Nephron (organoid): ENCODE measurements at regions not wholly inside any gene's neighbourhood (a gene's known extent, or its start where the extent isn't known, plus 50 kb on each side); places are given as distances from the start of the nearest gene placed in this dataset.

Source experiments
- H3K27ac Mint-ChIP-seq, 3 experiments: 2 replicates each; pipeline ENCODE4 v1.8.0; 2020; ENCODE audit warnings: mixed read lengths in 3 of 3, mild to moderate bottlenecking in 2 of 3, moderate library complexity in 1 of 3
- H3K27me3 Mint-ChIP-seq: 2 replicates; pipeline ENCODE4 v1.8.0; 2021; ENCODE audit warnings: low read depth, mild to moderate bottlenecking, moderate library complexity, mixed read lengths
- H3K36me3 Mint-ChIP-seq: 2 replicates; pipeline ENCODE4 v1.8.0; 2020; ENCODE audit warnings: low read depth, mixed read lengths
- H3K4me1 Mint-ChIP-seq: 2 replicates; pipeline ENCODE4 v1.8.0; 2020; ENCODE audit warnings: mixed read lengths
- H3K4me3 Mint-ChIP-seq, 3 experiments: 2 replicates each; pipeline ENCODE4 v1.8.0; 2020; ENCODE audit warnings: mild to moderate bottlenecking in 3 of 3, mixed read lengths in 3 of 3, moderate library complexity in 2 of 3
- H3K9me3 Mint-ChIP-seq: 2 replicates; pipeline ENCODE4 v1.8.0; 2020; ENCODE audit warnings: mixed read lengths
- CTCF ChIP-seq, 3 experiments: fragments of 200-600 bp; sonication (generic); IDR thresholded peaks; one replicate each; pipeline ENCODE4 v1.5.0; 2021; ENCODE audit warnings: antibody characterized with exemption in 3 of 3; ENCODE audit not compliant: unreplicated experiment in 3 of 3

- no peak overlapping the region for H3K4me3 Mint-ChIP-seq
- no peaks in the 10 kb centered on the region for H3K27me3 Mint-ChIP-seq
- H3K27ac Mint-ChIP-seq: no peak overlapping the region
- H3K4me1 Mint-ChIP-seq: peaks cover 3% of the 10 kb centered on the region
- TF ChIP-seq CTCF (IDR thresholded peaks at IDR 0.05; ENCODE audit: unreplicated experiment in 3 of 3): no peak
- no peaks in the 10 kb centered on the region for H3K36me3 Mint-ChIP-seq
- H3K9me3 Mint-ChIP-seq: no peaks in the 10 kb centered on the region
These were observed 884.1 kb upstream of the MGAT4C start for GRCh38 chr12:87140262-87140661.

GRCh38 chr12:87137220-87137619, 881.0 kb upstream of the MGAT4C start:
- H3K9me3 Mint-ChIP-seq: no peaks in the 10 kb centered on the region
- peaks cover 3% of the 10 kb centered on the region for H3K4me1 Mint-ChIP-seq
- no peaks in the 10 kb centered on the region for H3K27me3 Mint-ChIP-seq
- H3K27ac Mint-ChIP-seq: no peak overlapping the region
- no peaks in the 10 kb centered on the region for H3K36me3 Mint-ChIP-seq
- no peak overlapping the region for H3K4me3 Mint-ChIP-seq
- no peak for TF ChIP-seq CTCF (IDR thresholded peaks at IDR 0.05; ENCODE audit: unreplicated experiment in 3 of 3)

- H3K4me3 Mint-ChIP-seq: no peak overlapping the region
- H3K4me1 Mint-ChIP-seq: peaks cover 3% of the 10 kb centered on the region
- no peaks in the 10 kb centered on the region for H3K36me3 Mint-ChIP-seq
- TF ChIP-seq CTCF (IDR thresholded peaks at IDR 0.05; ENCODE audit: unreplicated experiment in 3 of 3): no peak
- H3K27me3 Mint-ChIP-seq: no peaks in the 10 kb centered on the region
- peak overlapping the region in 2 of 3 experiments; percentile 31 to 33 for H3K27ac Mint-ChIP-seq
- no peaks in the 10 kb centered on the region for H3K9me3 Mint-ChIP-seq
These were observed 880.3 kb upstream of the MGAT4C start for GRCh38 chr12:87136330-87136976.

- no peaks in the 10 kb centered on the region for H3K27me3 Mint-ChIP-seq
- no peaks in the 10 kb centered on the region for H3K36me3 Mint-ChIP-seq
- H3K4me1 Mint-ChIP-seq: no peaks in the 10 kb centered on the region
- no peaks in the 10 kb centered on the region for H3K9me3 Mint-ChIP-seq
- no peak for TF ChIP-seq CTCF (IDR thresholded peaks at IDR 0.05; ENCODE audit: unreplicated experiment in 3 of 3)
- H3K4me3 Mint-ChIP-seq: no peak overlapping the region
- no peak overlapping the region for H3K27ac Mint-ChIP-seq
These were observed 871.1 kb upstream of the MGAT4C start for GRCh38 chr12:87127272-87127671.

- TF ChIP-seq CTCF (IDR thresholded peaks at IDR 0.05; ENCODE audit: unreplicated experiment in 3 of 3): no peak
- Mint-ChIP-seq H3K27ac (no peak overlapping the region), H3K4me3 (no peak overlapping the region), H3K4me1 (no peaks in the 10 kb centered on the region), H3K36me3 (no peaks in the 10 kb centered on the region), H3K27me3 (no peaks in the 10 kb centered on the region), H3K9me3 (no peaks in the 10 kb centered on the region)
These were observed 865.7 kb upstream of the MGAT4C start for GRCh38 chr12:87121896-87122295.

GRCh38 chr12:87120440-87120839, 864.2 kb upstream of the MGAT4C start:
- Mint-ChIP-seq H3K4me3 (no peak overlapping the region), H3K36me3 (no peaks in the 10 kb centered on the region), H3K9me3 (no peaks in the 10 kb centered on the region), H3K27ac (no peak overlapping the region), H3K27me3 (no peaks in the 10 kb centered on the region), H3K4me1 (no peaks in the 10 kb centered on the region)
- no peak for TF ChIP-seq CTCF (IDR thresholded peaks at IDR 0.05; ENCODE audit: unreplicated experiment in 3 of 3)
